ENCODE measurements at regions not wholly inside any gene's neighbourhood (a gene's known extent, or its start where the extent isn't known, plus 50 kb on each side); places are given as distances from the start of the nearest gene placed in this dataset.

- H3K79me2 ChIP-seq (ENCODE audit: control insufficient read depth in 1 of 2, insufficient read depth in 2 of 2, low read length in 2 of 2), result no peaks in the 10 kb centered on the region
- no peaks in the 10 kb centered on the region for H3K23me2 ChIP-seq (ENCODE audit: low read depth, low read length)
- H4K5ac ChIP-seq (ENCODE audit: insufficient read length, low read depth, low read length), result no peak overlapping the region
- H2AFZ ChIP-seq (ENCODE audit: low read length), result no peak overlapping the region
- H2AK5ac ChIP-seq (ENCODE audit: low read depth, low read length), result no peak overlapping the region
- no peak for TF ChIP-seq SP4 (IDR thresholded peaks at IDR 0.05; ENCODE audit: low read length)
- TF ChIP-seq YY1 (IDR thresholded peaks at IDR 0.05; ENCODE audit: low read depth, low read length), result no peak
- TF ChIP-seq RXRA (IDR thresholded peaks at IDR 0.05; ENCODE audit: insufficient read depth, low read depth, low read length), result no peak
- H3K4me3 ChIP-seq (ENCODE audit: extremely low read depth in 1 of 4, insufficient read depth in 2 of 4, low read depth in 3 of 4, low read length in 4 of 4), result no peak overlapping the region
- ChIA-PET CTCF (ENCODE audit: partially characterized antibody) (interaction anchor here (0.6 to 21.2 kb wide), 11 partner anchors 9 to 235 kb away, joined by 3 to 397 read pairs (median 3); no protein-coding TSS in a partner anchor), POLR2A (ENCODE audit: partially characterized antibody) (interaction anchor here (0.6 to 1.5 kb wide), 2 partner anchors 237 to 282 kb away, joined by 3 to 5 read pairs; no protein-coding TSS in a partner anchor)
- H4K91ac ChIP-seq (replicated peaks; ENCODE audit: insufficient read length, low read length), result no peak overlapping the region
- H2BK12ac ChIP-seq (ENCODE audit: low read depth, low read length), result no peak overlapping the region
- no peak overlapping the region for H3K56ac ChIP-seq (replicated peaks; ENCODE audit: insufficient read length, low read depth, low read length)
- no peak overlapping the region for H4K8ac ChIP-seq (ENCODE audit: extremely low read depth, insufficient read depth, low read length)
- H2BK5ac ChIP-seq (ENCODE audit: low read depth, low read length), result no peak overlapping the region
- H3K9me3 ChIP-seq (ENCODE audit: insufficient read depth in 2 of 2, low read depth in 1 of 2, low read length in 1 of 2), result no peaks in the 10 kb centered on the region
- H3K4me1 ChIP-seq (replicated peaks in 1 of 4; ENCODE audit: control insufficient read depth in 3 of 4, insufficient read depth in 4 of 4, low read length in 3 of 4), result peaks cover 0 to 4% (median 0%) of the 10 kb centered on the region in 4 experiments; a peak in 2 of 7 replicates
- no peaks in the 10 kb centered on the region for H3K27me3 ChIP-seq (replicated peaks in 1 of 4; ENCODE audit: control insufficient read depth in 3 of 4, extremely low read depth in 1 of 4, insufficient read depth in 3 of 4, low read length in 3 of 4)
- H2BK15ac ChIP-seq (ENCODE audit: low read length), result no peak overlapping the region
- DNase-seq (ENCODE audit: low read depth in 1 of 2, low spot score in 2 of 2) (no peak), FAIRE-seq (no peak)
- no peak overlapping the region for H2BK20ac ChIP-seq (ENCODE audit: low read length)
- no peak overlapping the region for H3K23ac ChIP-seq (ENCODE audit: insufficient read length)
- peaks cover 0 to 2% of the 10 kb centered on the region in 2 experiments for H4K20me1 ChIP-seq (replicated peaks in 1 of 2; ENCODE audit: control insufficient read depth in 1 of 2, insufficient read depth in 2 of 2, low read length in 2 of 2)
- no peak overlapping the region for H3K9ac ChIP-seq (replicated peaks in 1 of 4; ENCODE audit: extremely low read depth in 1 of 4, low read depth in 3 of 4, low read length in 3 of 4)
- H3K27ac ChIP-seq (ENCODE audit: low read depth, low read length), result no peak overlapping the region
- H3K4me2 ChIP-seq (ENCODE audit: insufficient read depth in 1 of 2, low read depth in 2 of 2, low read length in 2 of 2), result no peak overlapping the region
- no peak overlapping the region for H3K4ac ChIP-seq (replicated peaks; ENCODE audit: insufficient read length, low read depth, low read length)
- no peak overlapping the region for H3K14ac ChIP-seq (ENCODE audit: insufficient read length)
- WGBS, 2 experiments (ENCODE audit: extremely low coverage in 1 of 2, insufficient coverage in 1 of 2, insufficient read length in 1 of 2, insufficient replicate concordance in 2 of 2, low coverage in 1 of 2, low lambda C conversion rate in 2 of 2, missing lambda C conversion rate in 1 of 2), result 89% methylated on average over 9 of the region's 9 CpGs; no CpG with 5 or more reads in 1 of the 2 experiments
- no peak overlapping the region for H3K18ac ChIP-seq (ENCODE audit: extremely low read depth, low read length)
- H3K36me3 ChIP-seq (ENCODE audit: control insufficient read depth in 2 of 4, insufficient read depth in 4 of 4, low read length in 3 of 4), result no peaks in the 10 kb centered on the region
- no peak overlapping the region for H2BK120ac ChIP-seq (replicated peaks; ENCODE audit: low read depth, low read length)
- no peaks in the 10 kb centered on the region for H3K79me1 ChIP-seq (ENCODE audit: low read depth, low read length)
These were observed 68.1 kb upstream of the NFASC start for GRCh38 chr1:204802401-204803175.
